Endodermal cell (in vitro differentiated cells): ENCODE measurements at regions not wholly inside any gene's neighbourhood (a gene's known extent, or its start where the extent isn't known, plus 50 kb on each side); places are given as distances from the start of the nearest gene placed in this dataset.
"Not testable (repeated sequence)": the region's sequence is repeated elsewhere in the genome, so short reads cannot be mapped to it uniquely, and the experiment has no call there.

Experiments used
- DNase-seq: peaks from one replicate; pipeline ENCODE4 v3.0.0-alpha.2; 2017
- H3K27ac ChIP-seq: 2 replicates; pipeline ENCODE4 v1.5.1; 2013; ENCODE audit warnings: mild to moderate bottlenecking, low read depth, low read length, moderate library complexity
- H3K27me3 ChIP-seq: 2 replicates; pipeline ENCODE4 v1.6.1; 2013; ENCODE audit warnings: mild to moderate bottlenecking, low read length, moderate library complexity; ENCODE audit not compliant: insufficient read depth, control insufficient read depth, poor library complexity, severe bottlenecking
- H3K36me3 ChIP-seq: 2 replicates; pipeline ENCODE4 v1.7.0; 2013; ENCODE audit warnings: mild to moderate bottlenecking, low read length, moderate library complexity; ENCODE audit not compliant: control insufficient read depth, insufficient read depth
- H3K4me1 ChIP-seq: one replicate; pipeline ENCODE4 v1.7.0; 2013; ENCODE audit warnings: low read length; ENCODE audit not compliant: control insufficient read depth, insufficient read depth
- H3K4me3 ChIP-seq: 2 replicates; pipeline ENCODE4 v1.5.1; 2013; ENCODE audit warnings: mild to moderate bottlenecking, low read length, moderate library complexity
- H3K9ac ChIP-seq: 2 replicates; pipeline ENCODE4 v1.6.1; 2013; ENCODE audit warnings: mild to moderate bottlenecking, low read length, moderate library complexity; ENCODE audit not compliant: poor library complexity, severe bottlenecking; ENCODE audit errors: extremely low read depth
- H3K9me3 ChIP-seq: 2 replicates; pipeline ENCODE4 v1.6.1; 2013; ENCODE audit warnings: mild to moderate bottlenecking, low read length, moderate library complexity; ENCODE audit not compliant: control insufficient read depth
- H3K27ac Mint-ChIP-seq: 2 replicates; pipeline ENCODE4 v1.8.0; 2020; ENCODE audit warnings: mixed read lengths
- H3K27me3 Mint-ChIP-seq: 2 replicates; pipeline ENCODE4 v1.8.0; 2021; ENCODE audit warnings: mild to moderate bottlenecking, mixed read lengths; ENCODE audit not compliant: insufficient read depth
- H3K36me3 Mint-ChIP-seq: 2 replicates; pipeline ENCODE4 v1.8.0; 2020; ENCODE audit warnings: low read depth, mixed read lengths
- H3K4me1 Mint-ChIP-seq: 2 replicates; pipeline ENCODE4 v1.8.0; 2020; ENCODE audit warnings: mixed read lengths
- H3K4me3 Mint-ChIP-seq: 2 replicates; pipeline ENCODE4 v1.8.0; 2020; ENCODE audit warnings: mild to moderate bottlenecking, moderate library complexity, mixed read lengths
- H3K9me3 Mint-ChIP-seq: 2 replicates; pipeline ENCODE4 v1.8.0; 2020; ENCODE audit warnings: mild to moderate bottlenecking, mixed read lengths
- CTCF ChIP-seq: fragments of 200-600 bp; sonication (generic); conservative IDR thresholded peaks from 2 replicates; pipeline ENCODE4 v1.5.0; 2021; ENCODE audit warnings: antibody characterized with exemption, mild to moderate bottlenecking
- WGBS, 2 experiments: methylation state at CpG; one replicate each; pipeline versions ENCODE4 v1.1.5 to v1.1.7; 2013; ENCODE audit warnings: missing lambda C conversion rate in 2 of 2, mixed read lengths in 1 of 2; ENCODE audit not compliant: insufficient coverage in 1 of 2, insufficient read length in 1 of 2; 5-methylcytosine and 5-hydroxymethylcytosine counted together

DNA sequence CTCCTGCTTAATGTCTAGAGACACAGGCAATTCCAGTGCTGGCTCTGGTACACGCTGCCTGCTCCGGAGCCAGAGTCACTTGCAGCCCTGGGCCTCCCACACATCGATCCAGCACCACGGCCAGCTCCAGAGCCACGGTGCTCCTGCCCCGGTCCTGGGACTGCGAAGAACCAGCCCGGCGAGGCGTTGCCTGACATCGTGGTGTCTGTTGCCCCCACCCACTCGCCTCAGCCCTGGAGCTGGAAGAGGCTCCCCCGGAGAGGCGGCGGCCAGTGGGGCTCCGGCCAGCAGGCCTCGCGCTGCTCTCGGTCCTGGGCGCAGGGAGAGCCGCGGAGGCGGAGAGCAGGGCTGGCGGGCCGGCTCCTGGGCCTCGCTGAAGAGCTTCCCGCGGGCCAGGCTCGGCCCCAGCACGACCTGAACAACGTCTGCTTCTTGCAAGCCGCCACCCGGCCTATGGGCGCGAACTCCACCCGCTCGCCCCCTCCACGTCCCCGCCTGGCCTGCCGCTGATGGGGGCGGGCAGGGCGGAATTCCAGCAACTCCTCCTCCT is 364.8 kb downstream of the CEP170 start:
- H3K27me3 ChIP-seq: no peaks in the 10 kb centered on the region
- H3K27ac ChIP-seq: no peak overlapping the region
- H3K27me3 Mint-ChIP-seq: peaks cover 4% of the 10 kb centered on the region
- H3K36me3 Mint-ChIP-seq: no peaks in the 10 kb centered on the region
- H3K36me3 ChIP-seq: no peaks in the 10 kb centered on the region
- H3K4me1 Mint-ChIP-seq: no peaks in the 10 kb centered on the region
- no peaks in the 10 kb centered on the region for H3K9me3 ChIP-seq
- DNase-seq: peak; percentile 94
- H3K4me1 ChIP-seq: no peaks in the 10 kb centered on the region
- no peak for TF ChIP-seq CTCF
- WGBS, 2 experiments: 2 to 4% methylated on average over 13 to 42 of the region's 42 CpGs
- no peak overlapping the region for H3K9ac ChIP-seq
- H3K4me3 ChIP-seq: no peak overlapping the region
- no peak overlapping the region for H3K27ac Mint-ChIP-seq
- peak overlapping the region; percentile 37 for H3K4me3 Mint-ChIP-seq
- H3K9me3 Mint-ChIP-seq: no peaks in the 10 kb centered on the region

DNA sequence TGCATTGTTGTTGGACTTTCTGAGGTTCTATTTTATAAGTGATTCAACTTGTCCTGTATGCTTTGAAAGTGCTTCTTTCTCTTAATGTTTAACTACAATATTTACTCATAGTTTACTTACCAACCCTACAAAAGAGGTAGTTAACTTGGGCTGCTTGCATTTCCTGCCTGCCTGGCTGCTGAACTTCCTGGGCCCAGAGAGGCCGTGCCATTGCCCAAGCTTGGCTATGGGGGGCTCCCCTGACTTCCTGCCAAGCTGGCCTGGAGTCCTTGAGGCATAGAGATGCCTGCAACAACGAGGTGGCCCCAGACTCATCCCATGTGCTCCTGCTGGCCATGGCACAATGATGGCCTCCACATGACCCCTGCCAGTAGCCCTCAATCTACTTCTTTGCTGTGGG is 361.6 kb upstream of the PLD5 start:
- TF ChIP-seq CTCF: no peak
- Mint-ChIP-seq H3K36me3 (no peaks in the 10 kb centered on the region), H3K9me3 (no peaks in the 10 kb centered on the region), H3K4me3 (no peak overlapping the region), H3K27ac (no peak overlapping the region), H3K27me3 (peaks cover 3% of the 10 kb centered on the region), H3K4me1 (no peaks in the 10 kb centered on the region)
- Histone ChIP-seq H3K9ac (no peak overlapping the region), H3K4me3 (no peak overlapping the region), H3K27me3 (no peaks in the 10 kb centered on the region), H3K36me3 (no peaks in the 10 kb centered on the region), H3K27ac (no peak overlapping the region), H3K4me1 (no peaks in the 10 kb centered on the region), H3K9me3 (no peaks in the 10 kb centered on the region)
- 73 to 80% methylated on average over 1 to 2 of the region's 2 CpGs for WGBS, 2 experiments
- no peak for DNase-seq

- 98% methylated on average over 5 of the region's 5 CpGs; no CpG with 5 or more reads in 1 of the 2 experiments for WGBS, 2 experiments
- H3K27ac Mint-ChIP-seq, H3K4me3 Mint-ChIP-seq, H3K9me3 ChIP-seq, H3K4me1 Mint-ChIP-seq, H3K4me1 ChIP-seq, H3K36me3 Mint-ChIP-seq, H3K4me3 ChIP-seq, DNase-seq, H3K9me3 Mint-ChIP-seq, H3K36me3 ChIP-seq, H3K9ac ChIP-seq, H3K27me3 ChIP-seq, H3K27ac ChIP-seq, H3K27me3 Mint-ChIP-seq: not testable (repeated sequence)
These were observed 355.5 kb upstream of the PLD5 start for GRCh38 chr1:242880022-242880421.

GRCh38 chr1:242877743-242878142 is 353.2 kb upstream of the PLD5 start:
- no peak for DNase-seq
- no peaks in the 10 kb centered on the region for H3K36me3 ChIP-seq
- H3K4me3 ChIP-seq: no peak overlapping the region
- H3K9ac ChIP-seq: no peak overlapping the region
- no peaks in the 10 kb centered on the region for H3K27me3 ChIP-seq
- H3K4me1 ChIP-seq: no peaks in the 10 kb centered on the region
- no peaks in the 10 kb centered on the region for H3K36me3 Mint-ChIP-seq
- no peak for TF ChIP-seq CTCF
- no peak overlapping the region for H3K27ac ChIP-seq
- H3K27me3 Mint-ChIP-seq: no peaks in the 10 kb centered on the region
- H3K9me3 ChIP-seq: no peaks in the 10 kb centered on the region
- H3K4me1 Mint-ChIP-seq: no peaks in the 10 kb centered on the region
- no peak overlapping the region for H3K27ac Mint-ChIP-seq
- H3K4me3 Mint-ChIP-seq: no peak overlapping the region
- H3K9me3 Mint-ChIP-seq: no peaks in the 10 kb centered on the region
